Body of pancreas (tissue), 4 donors: ENCODE measurements at regions not wholly inside any gene's neighbourhood (a gene's known extent, or its start where the extent isn't known, plus 50 kb on each side); places are given as distances from the start of the nearest gene placed in this dataset.

Experiments used
- POLR2A ChIP-seq, 3 donors: fragments of 450-650 bp; IDR thresholded peaks; one replicate each; pipeline ENCODE4 v1.6.1; 2016; ENCODE audit warnings: antibody characterized with exemption in 3 of 3, mild to moderate bottlenecking in 2 of 3
- TF ChIP-seq, protein P1 (sequence below), 7 experiments: fragments of 450-650 bp in 4 of 7; fragments of 200-600 bp in 3 of 7; sonication (generic) in 3 of 7; IDR thresholded peaks; one replicate each; pipeline ENCODE4 v1.5.1; 2016 to 2019; ENCODE audit warnings: antibody characterized with exemption in 7 of 7

DNA sequence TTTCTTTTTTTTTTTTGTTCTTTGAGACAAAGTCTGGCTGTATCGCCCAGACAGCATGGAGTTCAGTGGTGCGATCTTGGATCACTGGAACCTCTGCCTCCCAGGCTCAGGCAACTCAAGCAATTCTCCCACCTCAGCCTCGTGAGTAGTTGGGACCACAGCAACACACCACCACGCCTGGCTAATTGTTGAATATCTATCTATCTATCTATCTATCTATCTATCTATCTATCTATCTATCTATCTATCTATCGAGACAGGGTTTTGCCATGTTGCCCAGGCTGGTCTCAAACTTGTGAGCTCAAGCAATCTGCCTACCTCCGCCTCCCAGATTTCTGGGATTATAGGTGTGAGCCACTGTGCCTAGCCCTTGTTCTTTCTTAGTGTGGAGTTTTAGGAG is 143.3 kb upstream of the DPH6 start:
- TF ChIP-seq POLR2A (IDR thresholded peaks at IDR 0.05): no peak
- TF ChIP-seq, protein P1, sequence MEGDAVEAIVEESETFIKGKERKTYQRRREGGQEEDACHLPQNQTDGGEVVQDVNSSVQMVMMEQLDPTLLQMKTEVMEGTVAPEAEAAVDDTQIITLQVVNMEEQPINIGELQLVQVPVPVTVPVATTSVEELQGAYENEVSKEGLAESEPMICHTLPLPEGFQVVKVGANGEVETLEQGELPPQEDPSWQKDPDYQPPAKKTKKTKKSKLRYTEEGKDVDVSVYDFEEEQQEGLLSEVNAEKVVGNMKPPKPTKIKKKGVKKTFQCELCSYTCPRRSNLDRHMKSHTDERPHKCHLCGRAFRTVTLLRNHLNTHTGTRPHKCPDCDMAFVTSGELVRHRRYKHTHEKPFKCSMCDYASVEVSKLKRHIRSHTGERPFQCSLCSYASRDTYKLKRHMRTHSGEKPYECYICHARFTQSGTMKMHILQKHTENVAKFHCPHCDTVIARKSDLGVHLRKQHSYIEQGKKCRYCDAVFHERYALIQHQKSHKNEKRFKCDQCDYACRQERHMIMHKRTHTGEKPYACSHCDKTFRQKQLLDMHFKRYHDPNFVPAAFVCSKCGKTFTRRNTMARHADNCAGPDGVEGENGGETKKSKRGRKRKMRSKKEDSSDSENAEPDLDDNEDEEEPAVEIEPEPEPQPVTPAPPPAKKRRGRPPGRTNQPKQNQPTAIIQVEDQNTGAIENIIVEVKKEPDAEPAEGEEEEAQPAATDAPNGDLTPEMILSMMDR (IDR thresholded peaks at IDR 0.05): no peak
